ENCODE measurements at regions not wholly inside any gene's neighbourhood (a gene's known extent, or its start where the extent isn't known, plus 50 kb on each side); places are given as distances from the start of the nearest gene placed in this dataset.

DNA sequence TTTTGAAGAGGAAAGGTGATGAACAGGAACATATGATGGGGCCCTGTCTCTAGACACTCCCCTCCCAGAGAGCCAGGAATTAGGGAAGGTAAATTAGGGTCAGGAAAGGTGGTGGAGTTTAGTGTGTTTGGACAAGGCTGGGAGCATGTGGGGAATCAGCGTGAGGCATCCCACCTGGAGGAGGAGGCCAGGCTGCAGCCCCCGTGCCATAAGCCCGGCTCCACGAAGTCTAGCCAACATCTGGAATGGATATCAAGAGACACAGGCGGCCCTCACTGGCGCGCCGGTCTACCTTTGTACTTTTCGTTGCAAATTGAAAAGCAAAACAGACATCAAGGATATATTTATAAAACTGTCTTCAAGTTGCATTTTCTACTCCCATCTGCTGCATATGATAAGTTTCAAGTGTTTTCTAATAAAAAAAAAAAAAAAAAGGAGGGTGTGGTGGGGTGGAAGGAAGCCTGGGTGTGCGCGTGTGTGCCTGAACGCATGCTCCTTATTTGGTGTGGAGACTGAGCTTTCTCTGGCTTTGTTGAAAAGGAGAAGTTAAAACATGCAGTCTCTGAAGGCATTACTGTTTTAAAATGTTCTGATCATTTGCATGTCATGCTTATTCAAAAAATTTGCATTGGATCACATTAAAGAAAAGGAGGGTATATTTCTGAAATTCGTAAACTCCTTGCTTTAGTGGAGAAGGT, 546.7 kb upstream of the ID2 start (continued):
- TF ChIP-seq, protein P1, sequence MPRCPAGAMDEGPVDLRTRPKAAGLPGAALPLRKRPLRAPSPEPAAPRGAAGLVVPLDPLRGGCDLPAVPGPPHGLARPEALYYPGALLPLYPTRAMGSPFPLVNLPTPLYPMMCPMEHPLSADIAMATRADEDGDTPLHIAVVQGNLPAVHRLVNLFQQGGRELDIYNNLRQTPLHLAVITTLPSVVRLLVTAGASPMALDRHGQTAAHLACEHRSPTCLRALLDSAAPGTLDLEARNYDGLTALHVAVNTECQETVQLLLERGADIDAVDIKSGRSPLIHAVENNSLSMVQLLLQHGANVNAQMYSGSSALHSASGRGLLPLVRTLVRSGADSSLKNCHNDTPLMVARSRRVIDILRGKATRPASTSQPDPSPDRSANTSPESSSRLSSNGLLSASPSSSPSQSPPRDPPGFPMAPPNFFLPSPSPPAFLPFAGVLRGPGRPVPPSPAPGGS (IDR thresholded peaks at IDR 0.05), result no peak
- no peak for TF ChIP-seq POLR2A (IDR thresholded peaks at IDR 0.05; ENCODE audit: low read length)

GRCh38 chr2:8137801-8138200, 544.1 kb upstream of the ID2 start:
- no peak overlapping the region for H3K4me3 ChIP-seq
- H3K4me1 ChIP-seq, result no peaks in the 10 kb centered on the region
- TF ChIP-seq, protein P2, sequence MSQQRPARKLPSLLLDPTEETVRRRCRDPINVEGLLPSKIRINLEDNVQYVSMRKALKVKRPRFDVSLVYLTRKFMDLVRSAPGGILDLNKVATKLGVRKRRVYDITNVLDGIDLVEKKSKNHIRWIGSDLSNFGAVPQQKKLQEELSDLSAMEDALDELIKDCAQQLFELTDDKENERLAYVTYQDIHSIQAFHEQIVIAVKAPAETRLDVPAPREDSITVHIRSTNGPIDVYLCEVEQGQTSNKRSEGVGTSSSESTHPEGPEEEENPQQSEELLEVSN (IDR thresholded peaks at IDR 0.05; ENCODE audit: borderline replicate concordance, low read depth), result no peak
- TF ChIP-seq MAFK (IDR thresholded peaks at IDR 0.05; ENCODE audit: partially characterized antibody), result peak; percentile 78
- ATAC-seq (no peak), FAIRE-seq (no peak), DNase-seq (ENCODE audit: low read depth in 1 of 2, low spot score in 1 of 2) (no peak)
- CTCF ChIA-PET, result interaction anchor here (1.5 kb wide), 1 partner anchor 19 kb away, joined by 3 read pairs; no protein-coding TSS in a partner anchor
- POLR2A ChIA-PET, result no interaction called here
- 66% methylated on average over 7 of the region's 7 CpGs for WGBS (ENCODE audit: missing lambda C conversion rate)
- no peak overlapping the region for H3K4me2 ChIP-seq
- no peak overlapping the region for H3K27ac ChIP-seq
- 0 out of 3 replicates have a peak, but pooled peaks cover 4% of the 10 kb centered on the region for H3K9me3 ChIP-seq

DNA sequence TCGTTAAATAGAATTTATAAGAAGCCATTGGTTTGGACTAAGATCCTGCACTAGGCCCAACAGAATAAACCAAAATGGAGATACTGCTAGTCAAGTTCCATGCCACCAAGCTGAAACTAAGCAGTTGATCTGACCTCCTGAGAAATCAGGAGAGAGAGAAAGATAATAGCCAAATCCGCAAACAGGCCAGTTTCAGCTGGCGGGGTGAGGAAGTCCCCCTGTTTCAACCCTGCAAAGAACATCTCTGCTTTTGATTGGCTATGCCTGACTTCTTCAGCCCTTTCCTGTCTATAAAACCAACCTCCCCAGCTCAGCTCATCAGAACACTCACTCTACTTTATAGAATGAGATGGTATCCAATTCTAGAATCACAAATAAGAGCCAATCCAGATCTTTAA, 543.3 kb upstream of the ID2 start:
- 87% methylated on average over 3 of the region's 3 CpGs for WGBS (ENCODE audit: missing lambda C conversion rate)
- Histone ChIP-seq H3K4me2 (no peak overlapping the region), H3K27ac (no peak overlapping the region), H3K9me3 (0 out of 3 replicates have a peak, but pooled peaks cover 4% of the 10 kb centered on the region), H3K4me3 (no peak overlapping the region), H3K4me1 (no peaks in the 10 kb centered on the region)
- FAIRE-seq (no peak), ATAC-seq (no peak), DNase-seq (ENCODE audit: low read depth in 1 of 2, low spot score in 1 of 2) (no peak)
- CTCF ChIA-PET, result interaction anchor here (0.7 kb wide), 1 partner anchor 555 kb away, joined by 3 read pairs; no protein-coding TSS in a partner anchor
- POLR2A ChIA-PET, result no interaction called here
- TF ChIP-seq POLR2AphosphoS2 (conservative IDR thresholded peaks at IDR 0.05; ENCODE audit: low read length), result no peak
- TF ChIP-seq EP300 (IDR thresholded peaks at IDR 0.05), result no peak
- TF ChIP-seq, protein P3, sequence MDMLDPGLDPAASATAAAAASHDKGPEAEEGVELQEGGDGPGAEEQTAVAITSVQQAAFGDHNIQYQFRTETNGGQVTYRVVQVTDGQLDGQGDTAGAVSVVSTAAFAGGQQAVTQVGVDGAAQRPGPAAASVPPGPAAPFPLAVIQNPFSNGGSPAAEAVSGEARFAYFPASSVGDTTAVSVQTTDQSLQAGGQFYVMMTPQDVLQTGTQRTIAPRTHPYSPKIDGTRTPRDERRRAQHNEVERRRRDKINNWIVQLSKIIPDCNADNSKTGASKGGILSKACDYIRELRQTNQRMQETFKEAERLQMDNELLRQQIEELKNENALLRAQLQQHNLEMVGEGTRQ (IDR thresholded peaks at IDR 0.05), result no peak
- TF ChIP-seq KDM5A (IDR thresholded peaks at IDR 0.05), result no peak
- no peak for TF ChIP-seq RNF2 (IDR thresholded peaks at IDR 0.05; ENCODE audit: borderline replicate concordance, low read depth)
- TF ChIP-seq, protein P1 (IDR thresholded peaks at IDR 0.05), result no peak
- no peak for TF ChIP-seq ZC3H11A (IDR thresholded peaks at IDR 0.05)
- TF ChIP-seq PHF8 (IDR thresholded peaks at IDR 0.05; ENCODE audit: borderline replicate concordance, low read depth), result no peak
- TF ChIP-seq RARB (CRISPR knock-in tag; IDR thresholded peaks at IDR 0.05), result no peak
- no peak for TF ChIP-seq EHMT2 (IDR thresholded peaks at IDR 0.05; ENCODE audit: low read depth)
- no peak for TF ChIP-seq HEYL (CRISPR knock-in tag; IDR thresholded peaks at IDR 0.05)

DNA sequence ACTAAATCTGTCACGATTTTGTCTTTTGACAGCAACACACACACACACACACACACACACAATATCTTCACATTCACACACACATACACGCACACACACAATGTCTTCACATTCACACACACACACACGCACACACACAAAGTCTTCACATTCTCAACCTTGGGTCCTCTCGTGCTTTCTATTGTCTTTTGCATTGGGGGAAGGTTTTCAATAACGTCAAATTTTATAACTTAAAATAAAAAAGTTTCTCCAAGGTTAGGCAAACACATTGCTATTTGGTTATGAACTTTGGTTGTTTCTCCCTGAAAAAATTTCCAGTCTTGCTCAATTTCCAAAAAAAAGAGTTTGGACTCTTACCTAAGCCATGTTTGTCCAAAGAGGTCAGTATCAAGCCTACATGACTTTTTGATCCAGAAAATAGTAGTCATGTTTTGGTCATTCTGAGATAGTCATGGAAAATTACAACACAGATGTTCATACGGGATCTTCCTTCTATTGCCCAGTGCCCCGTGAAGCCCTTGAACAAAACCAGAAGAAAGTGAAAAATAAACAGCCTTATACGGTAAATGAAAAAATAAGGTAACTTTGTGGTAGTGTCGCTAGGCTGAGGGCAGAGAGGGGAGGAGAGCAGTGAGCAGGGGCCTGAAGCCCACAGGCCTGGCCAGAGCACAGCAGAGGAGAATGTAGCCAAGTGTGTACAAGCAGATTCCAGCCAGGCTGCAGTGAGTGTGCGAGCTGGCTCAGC, 542.8 kb upstream of the ID2 start:
- no peak overlapping the region for H3K27ac ChIP-seq
- ATAC-seq (peak in 1 of 2 experiments; percentile 30; a peak in 1 of 6 replicates), FAIRE-seq (no peak), DNase-seq (ENCODE audit: low read depth in 1 of 2, low spot score in 1 of 2) (no peak)
- ChIA-PET CTCF (interaction anchor here (0.7 kb wide), 1 partner anchor 555 kb away, joined by 3 read pairs; no protein-coding TSS in a partner anchor), POLR2A (no interaction called here)
- no peak overlapping the region for H3K4me3 ChIP-seq
- H3K4me1 ChIP-seq, result no peaks in the 10 kb centered on the region
- H3K4me2 ChIP-seq, result peak overlapping the region; percentile 7; the same call in 1 of the 3 replicates
- WGBS (ENCODE audit: missing lambda C conversion rate), result 57% methylated on average over 10 of the region's 10 CpGs
- H3K9me3 ChIP-seq, result 0 out of 3 replicates have a peak, but pooled peaks cover 4% of the 10 kb centered on the region
- TF ChIP-seq TP53 (CRISPR knock-in tag; IDR thresholded peaks at IDR 0.05) (no peak), HOXA7 (CRISPR knock-in tag; IDR thresholded peaks at IDR 0.05) (no peak), SMC3 (IDR thresholded peaks at IDR 0.05) (no peak), JUNB (IDR thresholded peaks at IDR 0.05) (no peak), BHLHE40 (IDR thresholded peaks at IDR 0.05; ENCODE audit: low read depth, low read length) (no peak), KDM1A (IDR thresholded peaks at IDR 0.05; ENCODE audit: low read depth) (no peak), POLR2AphosphoS2 (conservative IDR thresholded peaks at IDR 0.05; ENCODE audit: low read length) (no peak), GATA3 (IDR thresholded peaks at IDR 0.05; ENCODE audit: borderline replicate concordance) (no peak)
- TF ChIP-seq, protein P2 (IDR thresholded peaks at IDR 0.05; ENCODE audit: borderline replicate concordance, low read depth), result no peak
- TF ChIP-seq, protein P4, sequence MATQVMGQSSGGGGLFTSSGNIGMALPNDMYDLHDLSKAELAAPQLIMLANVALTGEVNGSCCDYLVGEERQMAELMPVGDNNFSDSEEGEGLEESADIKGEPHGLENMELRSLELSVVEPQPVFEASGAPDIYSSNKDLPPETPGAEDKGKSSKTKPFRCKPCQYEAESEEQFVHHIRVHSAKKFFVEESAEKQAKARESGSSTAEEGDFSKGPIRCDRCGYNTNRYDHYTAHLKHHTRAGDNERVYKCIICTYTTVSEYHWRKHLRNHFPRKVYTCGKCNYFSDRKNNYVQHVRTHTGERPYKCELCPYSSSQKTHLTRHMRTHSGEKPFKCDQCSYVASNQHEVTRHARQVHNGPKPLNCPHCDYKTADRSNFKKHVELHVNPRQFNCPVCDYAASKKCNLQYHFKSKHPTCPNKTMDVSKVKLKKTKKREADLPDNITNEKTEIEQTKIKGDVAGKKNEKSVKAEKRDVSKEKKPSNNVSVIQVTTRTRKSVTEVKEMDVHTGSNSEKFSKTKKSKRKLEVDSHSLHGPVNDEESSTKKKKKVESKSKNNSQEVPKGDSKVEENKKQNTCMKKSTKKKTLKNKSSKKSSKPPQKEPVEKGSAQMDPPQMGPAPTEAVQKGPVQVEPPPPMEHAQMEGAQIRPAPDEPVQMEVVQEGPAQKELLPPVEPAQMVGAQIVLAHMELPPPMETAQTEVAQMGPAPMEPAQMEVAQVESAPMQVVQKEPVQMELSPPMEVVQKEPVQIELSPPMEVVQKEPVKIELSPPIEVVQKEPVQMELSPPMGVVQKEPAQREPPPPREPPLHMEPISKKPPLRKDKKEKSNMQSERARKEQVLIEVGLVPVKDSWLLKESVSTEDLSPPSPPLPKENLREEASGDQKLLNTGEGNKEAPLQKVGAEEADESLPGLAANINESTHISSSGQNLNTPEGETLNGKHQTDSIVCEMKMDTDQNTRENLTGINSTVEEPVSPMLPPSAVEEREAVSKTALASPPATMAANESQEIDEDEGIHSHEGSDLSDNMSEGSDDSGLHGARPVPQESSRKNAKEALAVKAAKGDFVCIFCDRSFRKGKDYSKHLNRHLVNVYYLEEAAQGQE (IDR thresholded peaks at IDR 0.05), result no peak
